Coronary artery (tissue), 2 donors: ENCODE measurements at regions not wholly inside any gene's neighbourhood (a gene's known extent, or its start where the extent isn't known, plus 50 kb on each side); places are given as distances from the start of the nearest gene placed in this dataset.

Experiments used
- DNase-seq: peaks from one replicate; pipeline ENCODE4 v3.0.0-alpha.2; 2017; ENCODE audit warnings: low spot score
- H3K27ac ChIP-seq, 2 donors: fragments of 200-600 bp; sonication (generic); one replicate each; pipeline ENCODE4 v1.5.1; 2016 to 2019
- H3K4me3 ChIP-seq: fragments of 200-600 bp; sonication (generic); 2 replicates; pipeline ENCODE4 v1.5.1; 2016; ENCODE audit warnings: mild to moderate bottlenecking, moderate library complexity
- TF ChIP-seq, protein P1 (sequence below): fragments of 200-600 bp; sonication (generic); IDR thresholded peaks from one replicate; pipeline ENCODE4 v1.5.1; 2019; ENCODE audit warnings: antibody characterized with exemption

DNA sequence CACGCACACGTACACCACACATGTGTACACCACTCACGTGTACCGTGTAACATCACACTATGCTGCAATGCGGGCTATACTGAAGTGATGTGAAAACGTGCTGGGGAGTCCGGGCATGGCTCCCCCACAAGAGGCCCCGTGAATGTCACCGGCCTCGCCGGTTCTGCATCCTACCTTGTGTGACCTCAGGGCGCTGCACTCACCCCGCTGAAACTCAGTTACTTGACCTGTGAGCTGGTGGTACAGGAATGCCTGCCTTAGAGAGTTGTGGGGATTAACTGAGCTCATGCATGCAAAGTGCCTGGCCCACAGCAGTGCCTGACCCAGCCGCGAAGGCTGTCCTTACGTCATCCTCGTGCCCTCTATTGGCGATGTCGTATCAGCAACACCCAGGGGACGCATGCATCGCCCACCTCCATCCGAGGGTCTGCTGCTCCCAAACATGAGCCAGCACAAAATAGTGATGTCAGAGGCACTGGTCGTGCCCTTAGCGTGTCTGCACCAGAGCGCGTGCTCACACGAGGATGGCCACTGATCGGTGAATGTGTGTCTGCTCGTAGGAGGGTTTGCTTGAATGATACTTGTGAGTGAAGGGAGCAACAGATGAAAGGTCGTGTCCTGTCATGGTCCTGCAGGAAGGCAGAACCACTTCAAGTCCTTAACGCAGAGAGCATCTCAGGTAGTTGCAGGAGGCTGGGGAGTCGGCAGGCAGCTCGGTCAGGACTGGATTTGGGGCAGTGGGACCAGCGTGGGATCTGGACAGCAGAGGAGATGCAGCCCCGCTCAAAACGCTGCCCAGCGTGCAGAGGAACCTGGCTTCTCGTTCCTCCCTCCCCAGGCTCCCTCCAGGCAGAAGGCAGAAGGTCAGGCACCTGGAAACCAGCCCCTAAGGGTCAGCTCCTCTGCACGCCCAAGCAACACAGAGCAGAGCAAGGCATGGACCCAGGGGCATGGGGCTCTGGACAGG lies 126.2 kb upstream of the SPACA7 start:
- TF ChIP-seq, protein P1, sequence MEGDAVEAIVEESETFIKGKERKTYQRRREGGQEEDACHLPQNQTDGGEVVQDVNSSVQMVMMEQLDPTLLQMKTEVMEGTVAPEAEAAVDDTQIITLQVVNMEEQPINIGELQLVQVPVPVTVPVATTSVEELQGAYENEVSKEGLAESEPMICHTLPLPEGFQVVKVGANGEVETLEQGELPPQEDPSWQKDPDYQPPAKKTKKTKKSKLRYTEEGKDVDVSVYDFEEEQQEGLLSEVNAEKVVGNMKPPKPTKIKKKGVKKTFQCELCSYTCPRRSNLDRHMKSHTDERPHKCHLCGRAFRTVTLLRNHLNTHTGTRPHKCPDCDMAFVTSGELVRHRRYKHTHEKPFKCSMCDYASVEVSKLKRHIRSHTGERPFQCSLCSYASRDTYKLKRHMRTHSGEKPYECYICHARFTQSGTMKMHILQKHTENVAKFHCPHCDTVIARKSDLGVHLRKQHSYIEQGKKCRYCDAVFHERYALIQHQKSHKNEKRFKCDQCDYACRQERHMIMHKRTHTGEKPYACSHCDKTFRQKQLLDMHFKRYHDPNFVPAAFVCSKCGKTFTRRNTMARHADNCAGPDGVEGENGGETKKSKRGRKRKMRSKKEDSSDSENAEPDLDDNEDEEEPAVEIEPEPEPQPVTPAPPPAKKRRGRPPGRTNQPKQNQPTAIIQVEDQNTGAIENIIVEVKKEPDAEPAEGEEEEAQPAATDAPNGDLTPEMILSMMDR: no peak
- DNase-seq: peak; percentile 57
- Histone ChIP-seq H3K4me3 (no peak overlapping the region), H3K27ac (no peak overlapping the region)

- Histone ChIP-seq H3K27ac (no peak overlapping the region), H3K4me3 (no peak overlapping the region)
- DNase-seq: peak; percentile 43
- TF ChIP-seq, protein P1: no peak
Measured at GRCh38 chr13:112250788-112251445, 125.2 kb upstream of the SPACA7 start.

DNA sequence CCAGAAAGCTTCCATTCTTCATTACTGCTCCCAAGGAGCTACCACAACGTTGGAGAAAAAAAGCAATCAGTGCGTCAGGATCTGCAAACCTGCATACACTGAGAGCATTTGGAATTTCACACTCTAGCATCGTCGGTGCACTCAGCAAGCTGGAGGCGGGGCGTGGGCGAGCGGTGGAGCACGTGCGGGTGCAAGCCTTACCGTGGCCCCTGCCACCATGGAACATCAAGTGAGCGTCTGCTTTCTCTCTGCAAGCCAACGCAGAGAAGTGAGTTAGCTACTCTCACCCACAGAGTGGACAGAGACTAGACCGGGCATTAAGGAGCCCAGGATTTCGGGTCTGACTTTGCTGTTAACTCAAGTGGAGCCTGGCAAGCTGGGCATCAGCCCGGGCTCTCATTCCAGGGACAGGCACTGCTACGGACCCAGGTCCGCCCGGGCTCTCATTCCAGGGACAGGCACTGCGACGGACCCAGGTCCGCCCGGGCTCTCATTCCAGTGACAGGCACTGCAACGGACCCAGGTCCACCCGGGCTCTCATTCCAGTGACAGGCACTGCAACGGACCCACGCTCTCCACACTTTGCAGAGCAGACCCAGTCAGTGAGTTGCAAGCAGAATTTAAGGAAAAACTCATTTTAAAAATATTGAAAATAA lies 124.1 kb upstream of the SPACA7 start:
- TF ChIP-seq, protein P1: no peak

DNA sequence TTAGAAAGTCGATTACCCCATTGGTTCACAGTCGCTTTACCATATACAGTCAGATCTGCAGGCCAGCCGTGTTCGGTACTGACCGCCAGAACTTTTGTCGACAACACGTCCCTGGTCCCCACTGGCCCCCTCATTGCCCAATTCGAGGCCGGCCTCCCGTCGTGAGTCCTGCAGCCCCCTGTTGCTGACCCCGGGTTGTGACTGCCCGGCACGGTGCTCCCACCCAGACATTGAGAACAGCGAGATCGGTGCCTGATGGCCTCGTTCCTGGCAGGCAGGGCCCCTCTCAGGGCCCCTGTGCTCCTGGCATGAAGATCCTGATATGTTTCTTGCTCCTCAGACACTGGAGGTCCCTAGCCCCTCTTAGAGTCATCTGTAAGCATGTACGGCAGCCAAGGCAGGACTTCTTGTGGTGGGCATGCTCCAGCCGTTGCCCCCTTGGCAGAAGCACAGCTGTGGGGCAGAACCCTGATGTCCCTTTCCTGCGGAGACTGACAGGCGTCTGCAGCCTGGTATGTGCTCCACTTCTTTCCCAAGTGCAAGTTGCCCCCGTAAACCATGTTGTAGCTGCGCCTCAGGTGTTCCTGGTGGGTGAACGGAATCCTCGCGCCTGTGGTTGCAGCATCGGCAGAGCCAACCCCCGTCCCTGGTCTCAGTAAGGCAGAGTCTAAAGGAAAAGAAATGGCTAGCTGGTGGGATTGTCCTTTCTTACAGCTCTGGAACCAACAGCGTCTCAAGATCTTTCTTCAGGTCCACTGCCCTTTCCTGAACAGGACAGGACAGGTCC lies 123.2 kb upstream of the SPACA7 start:
- TF ChIP-seq, protein P1: no peak
- DNase-seq: no peak
- Histone ChIP-seq H3K27ac (no peak overlapping the region), H3K4me3 (no peak overlapping the region)

More for the DNA sequence above, 124.1 kb upstream of the SPACA7 start:
- no peak for DNase-seq
- Histone ChIP-seq H3K4me3 (no peak overlapping the region), H3K27ac (no peak overlapping the region)

DNA sequence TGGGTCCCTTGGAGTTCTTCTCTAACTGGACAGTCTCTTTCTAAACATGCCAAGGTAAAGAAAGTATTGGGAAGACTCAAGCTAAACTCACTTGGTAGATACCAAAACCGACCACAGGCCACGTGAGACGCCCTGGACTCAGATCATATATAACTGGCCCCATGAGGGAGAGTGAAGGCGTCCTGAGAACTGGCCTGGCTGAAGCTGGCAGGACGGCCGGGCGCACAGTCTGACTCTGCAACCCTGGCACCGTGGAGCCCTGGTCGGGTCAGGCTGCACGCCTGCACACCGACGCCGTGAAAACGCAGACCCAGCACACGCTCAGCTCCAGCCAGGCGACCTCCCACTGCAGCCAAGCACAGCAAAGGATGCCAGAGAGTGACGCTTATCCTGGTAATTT lies 122.5 kb upstream of the SPACA7 start:
- TF ChIP-seq, protein P1: no peak
- Histone ChIP-seq H3K4me3 (no peak overlapping the region), H3K27ac (no peak overlapping the region)
- DNase-seq: no peak

DNA sequence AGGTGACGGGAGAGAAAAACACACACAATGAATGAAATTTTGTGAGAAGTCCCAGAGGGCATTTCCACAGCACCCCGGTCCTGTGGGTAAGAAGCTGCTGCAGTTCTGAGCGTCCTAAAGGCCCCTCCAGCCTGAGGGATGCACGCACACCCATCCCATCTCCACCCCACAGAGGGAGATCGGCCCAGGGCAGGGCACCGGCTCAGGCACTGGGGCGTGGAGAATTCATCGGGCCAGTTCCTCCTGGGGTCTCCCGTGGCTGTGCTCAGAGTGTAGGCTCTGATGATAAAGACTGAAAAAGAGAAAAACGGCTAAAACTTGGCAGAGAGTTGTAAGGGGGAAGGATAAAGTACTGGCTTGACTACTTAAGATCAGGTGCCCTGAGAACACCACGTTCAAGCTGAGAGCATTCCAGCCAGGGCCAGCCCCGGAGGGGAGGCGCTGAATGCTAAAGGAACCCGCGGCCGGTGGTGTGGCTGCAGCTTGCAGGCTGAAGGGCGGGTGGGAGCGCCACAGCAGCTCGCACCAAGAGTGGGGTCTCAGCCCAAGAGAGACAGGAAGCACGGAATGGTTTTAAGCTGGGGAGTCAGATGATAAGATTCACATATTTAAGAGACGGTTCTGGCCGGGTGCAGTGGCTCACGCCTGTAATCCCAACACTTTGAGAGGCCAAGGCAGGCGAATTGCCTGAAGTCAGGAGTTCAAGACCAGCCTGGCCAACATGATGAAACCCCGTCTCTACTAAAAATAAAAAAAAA lies 121.9 kb upstream of the SPACA7 start:
- no peak for DNase-seq
- Histone ChIP-seq H3K27ac (no peak overlapping the region), H3K4me3 (no peak overlapping the region)
- TF ChIP-seq, protein P1: no peak
